Trophoblast cell (in vitro differentiated cells and primary cell): ENCODE measurements at regions not wholly inside any gene's neighbourhood (a gene's known extent, or its start where the extent isn't known, plus 50 kb on each side); places are given as distances from the start of the nearest gene placed in this dataset.

Experiments used
- DNase-seq, 2 donors: peaks; one replicate each; pipeline ENCODE4 v3.0.0-alpha.2; 2016
- H2AFZ ChIP-seq: 2 replicates; pipeline ENCODE4 v1.6.1; 2013; ENCODE audit warnings: low read length, moderate library complexity, mild to moderate bottlenecking; ENCODE audit not compliant: insufficient read depth, poor library complexity
- H2AK5ac ChIP-seq: 2 replicates; pipeline ENCODE4 v1.6.1; 2013; ENCODE audit warnings: mild to moderate bottlenecking, low read length
- H2BK120ac ChIP-seq: 2 replicates; pipeline ENCODE4 v1.6.1; 2013; ENCODE audit warnings: low read length, mild to moderate bottlenecking, moderate library complexity; ENCODE audit not compliant: insufficient read depth, poor library complexity
- H2BK12ac ChIP-seq: 2 replicates; pipeline ENCODE4 v1.6.1; 2013; ENCODE audit warnings: mild to moderate bottlenecking, low read length, moderate library complexity
- H2BK5ac ChIP-seq: 2 replicates; pipeline ENCODE4 v1.6.1; 2013; ENCODE audit warnings: low read length, low read depth, moderate library complexity, mild to moderate bottlenecking; ENCODE audit not compliant: poor library complexity
- H3K14ac ChIP-seq: 2 replicates; pipeline ENCODE4 v1.6.1; 2013; ENCODE audit warnings: mild to moderate bottlenecking, low read length
- H3K18ac ChIP-seq: 2 replicates; pipeline ENCODE4 v1.6.1; 2013; ENCODE audit warnings: mild to moderate bottlenecking, low read length
- H3K23ac ChIP-seq: 2 replicates; pipeline ENCODE4 v1.6.1; 2013; ENCODE audit warnings: low read length
- H3K27ac ChIP-seq: 2 replicates; pipeline ENCODE4 v1.5.1; 2013; ENCODE audit warnings: low read depth, mild to moderate bottlenecking, inconsistent platforms, low read length, moderate library complexity
- H3K27me3 ChIP-seq: 2 replicates; pipeline ENCODE4 v1.6.1; 2013; ENCODE audit warnings: inconsistent platforms, mild to moderate bottlenecking, low read length, moderate library complexity; ENCODE audit not compliant: insufficient read depth
- H3K36me3 ChIP-seq, 2 experiments: 1 replicate in 1 of 2; 2 replicates in 1 of 2; pipeline ENCODE4 v1.6.1; 2013; ENCODE audit warnings: low read length in 2 of 2, mild to moderate bottlenecking in 2 of 2, moderate library complexity in 1 of 2; ENCODE audit not compliant: insufficient read depth in 2 of 2, control insufficient read depth in 1 of 2
- H3K4ac ChIP-seq: 2 replicates; pipeline ENCODE4 v1.6.1; 2013; ENCODE audit warnings: low read depth, mild to moderate bottlenecking, low read length, moderate library complexity
- H3K4me1 ChIP-seq, 2 experiments: 1 replicate in 1 of 2; 2 replicates in 1 of 2; pipeline ENCODE4 v1.6.1; 2013; ENCODE audit warnings: low read length in 2 of 2, mild to moderate bottlenecking in 2 of 2, moderate library complexity in 1 of 2; ENCODE audit not compliant: insufficient read depth in 2 of 2, control insufficient read depth in 1 of 2
- H3K4me2 ChIP-seq: 2 replicates; pipeline ENCODE4 v1.6.1; 2013; ENCODE audit warnings: inconsistent platforms, mild to moderate bottlenecking, low read length, moderate library complexity
- H3K4me3 ChIP-seq: 2 replicates; pipeline ENCODE4 v1.5.1; 2013; ENCODE audit warnings: mild to moderate bottlenecking, low read depth, low read length, inconsistent platforms
- H3K79me1 ChIP-seq: one replicate; pipeline ENCODE4 v1.6.1; 2013; ENCODE audit warnings: low read length
- H3K79me2 ChIP-seq: 2 replicates; pipeline ENCODE4 v1.6.1; 2013; ENCODE audit warnings: low read length, mild to moderate bottlenecking; ENCODE audit not compliant: control insufficient read depth, insufficient read depth, poor library complexity
- H3K9ac ChIP-seq: 2 replicates; pipeline ENCODE4 v1.6.1; 2013; ENCODE audit warnings: mild to moderate bottlenecking, low read length
- H3K9me3 ChIP-seq: 2 replicates; pipeline ENCODE4 v1.6.1; 2013; ENCODE audit warnings: low read depth, mild to moderate bottlenecking, control low read depth, inconsistent platforms, low read length; ENCODE audit not compliant: insufficient read depth
- H4K12ac ChIP-seq: 2 replicates; pipeline ENCODE4 v1.6.1; 2013; ENCODE audit warnings: low read depth, mild to moderate bottlenecking, low read length, moderate library complexity
- H4K8ac ChIP-seq: 2 replicates; pipeline ENCODE4 v1.6.1; 2013; ENCODE audit warnings: low read depth, mild to moderate bottlenecking, low read length, moderate library complexity
- H4K91ac ChIP-seq: one replicate; pipeline ENCODE4 v1.6.1; 2013; ENCODE audit warnings: low read depth, mild to moderate bottlenecking, low read length, moderate library complexity
- WGBS: extraction: QIAGEN DNeasy Blood & Tissue Kit; methylation state at CpG from one replicate; pipeline ENCODE4 v1.1.7; 2013; ENCODE audit warnings: missing lambda C conversion rate; ENCODE audit not compliant: insufficient read length, insufficient coverage; ENCODE audit errors: extremely low coverage; 5-methylcytosine and 5-hydroxymethylcytosine counted together

- WGBS = no CpG with 5 or more reads among the region's 1 CpG
- no peak for DNase-seq
- no peaks in the 10 kb centered on the region for H3K79me2 ChIP-seq
These were observed 402.5 kb upstream of the PCDH9 start for GRCh38 chr13:67632590-67632989.

GRCh38 chr13:67630640-67631039 lies 400.5 kb upstream of the PCDH9 start:
- Histone ChIP-seq H3K4me2 (no peak overlapping the region), H2AFZ (no peak overlapping the region), H3K4ac (no peak overlapping the region), H3K27ac (no peak overlapping the region), H2BK12ac (no peak overlapping the region), H4K8ac (no peak overlapping the region), H4K12ac (no peak overlapping the region), H2AK5ac (no peak overlapping the region), H3K18ac (no peak overlapping the region), H3K9me3 (no peaks in the 10 kb centered on the region), H3K14ac (no peak overlapping the region), H3K4me3 (no peak overlapping the region), H3K9ac (no peak overlapping the region), H3K36me3 (no peaks in the 10 kb centered on the region), H3K79me1 (no peaks in the 10 kb centered on the region), H2BK120ac (no peak overlapping the region), H3K4me1 (no peaks in the 10 kb centered on the region), H3K79me2 (no peaks in the 10 kb centered on the region), H3K23ac (no peak overlapping the region), H4K91ac (no peak overlapping the region), H3K27me3 (no peaks in the 10 kb centered on the region), H2BK5ac (no peak overlapping the region)
- no peak for DNase-seq
- no CpG with 5 or more reads among the region's 3 CpGs for WGBS

More at GRCh38 chr13:67632590-67632989, 402.5 kb upstream of the PCDH9 start:
- H2AFZ ChIP-seq = no peak overlapping the region
- H4K91ac ChIP-seq = no peak overlapping the region
- H3K79me1 ChIP-seq = no peaks in the 10 kb centered on the region
- H3K14ac ChIP-seq = no peak overlapping the region
- no peaks in the 10 kb centered on the region for H3K36me3 ChIP-seq
- H3K9ac ChIP-seq = no peak overlapping the region
- H3K23ac ChIP-seq = no peak overlapping the region
- no peak overlapping the region for H2AK5ac ChIP-seq
- H3K4ac ChIP-seq = no peak overlapping the region
- H2BK5ac ChIP-seq = no peak overlapping the region
- no peaks in the 10 kb centered on the region for H3K27me3 ChIP-seq
- H3K4me3 ChIP-seq = no peak overlapping the region
- no peak overlapping the region for H4K8ac ChIP-seq
- no peak overlapping the region for H2BK12ac ChIP-seq
- H3K27ac ChIP-seq = no peak overlapping the region
- H3K9me3 ChIP-seq = no peaks in the 10 kb centered on the region
- no peak overlapping the region for H2BK120ac ChIP-seq
- H3K18ac ChIP-seq = no peak overlapping the region
- no peak overlapping the region for H4K12ac ChIP-seq
- no peak overlapping the region for H3K4me2 ChIP-seq
- H3K4me1 ChIP-seq = no peaks in the 10 kb centered on the region

- H3K9me3 ChIP-seq = no peaks in the 10 kb centered on the region
- no peaks in the 10 kb centered on the region for H3K79me2 ChIP-seq
- H4K12ac ChIP-seq = no peak overlapping the region
- no peak overlapping the region for H2BK12ac ChIP-seq
- H4K8ac ChIP-seq = no peak overlapping the region
- no peak for DNase-seq
- no CpG with 5 or more reads among the region's 2 CpGs for WGBS
- H3K27ac ChIP-seq = no peak overlapping the region
- no peak overlapping the region for H3K14ac ChIP-seq
- no peak overlapping the region for H3K4me3 ChIP-seq
- no peak overlapping the region for H3K23ac ChIP-seq
- no peak overlapping the region for H3K4ac ChIP-seq
- no peak overlapping the region for H4K91ac ChIP-seq
- peaks cover 0 to 2% of the 10 kb centered on the region in 2 experiments for H3K4me1 ChIP-seq
- no peaks in the 10 kb centered on the region for H3K79me1 ChIP-seq
- H3K36me3 ChIP-seq = no peaks in the 10 kb centered on the region
- no peak overlapping the region for H2AK5ac ChIP-seq
- no peaks in the 10 kb centered on the region for H3K27me3 ChIP-seq
- H3K4me2 ChIP-seq = no peak overlapping the region
- no peak overlapping the region for H2AFZ ChIP-seq
- no peak overlapping the region for H2BK5ac ChIP-seq
- H2BK120ac ChIP-seq = no peak overlapping the region
- no peak overlapping the region for H3K18ac ChIP-seq
- no peak overlapping the region for H3K9ac ChIP-seq
These were observed 393.5 kb upstream of the PCDH9 start for GRCh38 chr13:67623630-67624029.

GRCh38 chr13:67620665-67621064 lies 390.5 kb upstream of the PCDH9 start:
- no peak overlapping the region for H4K8ac ChIP-seq
- no peak for DNase-seq
- H2AK5ac ChIP-seq = no peak overlapping the region
- H3K23ac ChIP-seq = no peak overlapping the region
- no peaks in the 10 kb centered on the region for H3K36me3 ChIP-seq
- H2BK120ac ChIP-seq = no peak overlapping the region
- no peaks in the 10 kb centered on the region for H3K79me1 ChIP-seq
- H3K14ac ChIP-seq = no peak overlapping the region
- H3K4ac ChIP-seq = no peak overlapping the region
- H3K27me3 ChIP-seq = no peaks in the 10 kb centered on the region
- H3K9me3 ChIP-seq = no peaks in the 10 kb centered on the region
- no CpG with 5 or more reads among the region's 3 CpGs for WGBS
- no peak overlapping the region for H3K4me2 ChIP-seq
- H4K91ac ChIP-seq = no peak overlapping the region
- no peak overlapping the region for H3K27ac ChIP-seq
- H3K79me2 ChIP-seq = no peaks in the 10 kb centered on the region
- no peak overlapping the region for H4K12ac ChIP-seq
- H3K9ac ChIP-seq = no peak overlapping the region
- H3K18ac ChIP-seq = no peak overlapping the region
- H3K4me1 ChIP-seq = peaks cover 0 to 2% of the 10 kb centered on the region in 2 experiments
- H2BK5ac ChIP-seq = no peak overlapping the region
- no peak overlapping the region for H3K4me3 ChIP-seq
- H2BK12ac ChIP-seq = no peak overlapping the region
- no peak overlapping the region for H2AFZ ChIP-seq
